AG04450 (cell line): ENCODE measurements at regions not wholly inside any gene's neighbourhood (a gene's known extent, or its start where the extent isn't known, plus 50 kb on each side); places are given as distances from the start of the nearest gene placed in this dataset.

ENCODE experiments used
- CTCF ChIA-PET: fragments of 300-600, 350-600 bp; formaldehyde crosslinking; extraction: SDS; loops from one replicate; lab custom pipeline; 2022; ENCODE audit warnings: antibody characterized with exemption, inconsistent platforms; lab: Charles Lee
- POLR2A ChIA-PET: fragments of 350-600 bp; formaldehyde crosslinking; extraction: SDS; loops from one replicate; lab custom pipeline; 2021; ENCODE audit warnings: antibody characterized with exemption, inconsistent platforms; lab: Yijun Ruan, JAX
- DNase-seq: peaks from one replicate; pipeline ENCODE4 v3.0.0-alpha.2; 2011; ENCODE audit warnings: low read depth, low spot score
- H3K27ac ChIP-seq: one replicate; pipeline ENCODE4 v1.5.1; 2012; ENCODE audit warnings: low read depth, low read length, control low read depth
- H3K27me3 ChIP-seq: one replicate; pipeline ENCODE4 v1.6.0; 2012; ENCODE audit warnings: low read length; ENCODE audit not compliant: control insufficient read depth, insufficient read depth
- H3K4me3 ChIP-seq: 2 replicates; pipeline ENCODE4 v1.5.1; 2011; ENCODE audit warnings: mild to moderate bottlenecking, low read depth, low read length, control low read depth
- H3K9me3 ChIP-seq: 2 replicates; pipeline ENCODE4 v1.5.1; 2012; ENCODE audit warnings: low read length; ENCODE audit not compliant: control insufficient read depth, insufficient read depth
- CTCF ChIP-seq: IDR thresholded peaks from 2 replicates; pipeline ENCODE4 v1.5.1; 2011; ENCODE audit warnings: low read depth, low read length, control low read depth, inconsistent platforms

DNA sequence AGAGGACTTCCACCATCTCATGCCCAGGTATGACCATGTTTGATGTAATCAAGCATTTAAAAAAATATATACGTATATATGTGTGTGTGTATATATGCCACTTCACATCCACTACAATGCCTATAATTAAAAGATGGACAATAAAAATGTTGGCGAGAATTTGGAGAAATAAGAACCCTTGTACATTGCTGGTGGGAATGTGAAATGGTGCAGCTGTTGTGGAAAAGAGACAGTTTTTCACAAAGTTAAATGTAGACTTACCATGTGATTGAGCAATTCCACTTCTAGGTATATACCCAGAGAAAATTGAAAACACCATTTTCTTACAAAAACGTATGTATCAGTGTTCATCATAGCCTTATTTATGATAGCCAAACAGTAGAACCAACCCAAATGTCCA lies 229.2 kb upstream of the WWC1 start:
- no peak overlapping the region for H3K4me3 ChIP-seq
- no peak for DNase-seq
- POLR2A ChIA-PET: no interaction called here
- H3K9me3 ChIP-seq: no peaks in the 10 kb centered on the region
- H3K27ac ChIP-seq: no peak overlapping the region
- CTCF ChIA-PET: no interaction called here
- TF ChIP-seq CTCF: no peak
- no peaks in the 10 kb centered on the region for H3K27me3 ChIP-seq

DNA sequence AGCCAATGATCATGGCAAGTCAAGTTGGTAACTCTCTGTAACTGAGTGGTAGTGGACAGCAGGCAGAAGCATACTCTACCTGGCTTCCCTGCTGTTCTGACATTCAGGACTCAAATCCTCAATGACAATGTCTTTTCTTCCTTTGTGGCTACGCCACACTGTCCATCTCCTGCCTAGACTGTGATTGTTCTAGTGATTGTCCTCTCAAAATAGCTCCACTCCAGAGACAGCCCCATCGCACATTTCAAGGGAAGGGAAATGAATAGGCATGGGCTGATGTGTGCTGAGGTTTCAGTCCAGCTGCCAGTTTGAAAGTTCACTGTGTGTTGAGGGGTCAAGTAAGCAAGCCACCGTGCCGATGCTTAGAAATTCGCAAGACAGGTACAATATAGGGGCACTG lies 227.0 kb upstream of the WWC1 start:
- H3K4me3 ChIP-seq: no peak overlapping the region
- DNase-seq: no peak
- POLR2A ChIA-PET: no interaction called here
- no peaks in the 10 kb centered on the region for H3K9me3 ChIP-seq
- H3K27ac ChIP-seq: no peak overlapping the region
- no peak for TF ChIP-seq CTCF
- CTCF ChIA-PET: no interaction called here
- no peaks in the 10 kb centered on the region for H3K27me3 ChIP-seq

GRCh38 chr5:168064933-168065622 lies 226.4 kb upstream of the WWC1 start:
- H3K9me3 ChIP-seq: no peaks in the 10 kb centered on the region
- H3K27ac ChIP-seq: no peak overlapping the region
- TF ChIP-seq CTCF: no peak
- ChIA-PET POLR2A (no interaction called here), CTCF (no interaction called here)
- no peak overlapping the region for H3K4me3 ChIP-seq
- DNase-seq: no peak
- no peaks in the 10 kb centered on the region for H3K27me3 ChIP-seq

DNA sequence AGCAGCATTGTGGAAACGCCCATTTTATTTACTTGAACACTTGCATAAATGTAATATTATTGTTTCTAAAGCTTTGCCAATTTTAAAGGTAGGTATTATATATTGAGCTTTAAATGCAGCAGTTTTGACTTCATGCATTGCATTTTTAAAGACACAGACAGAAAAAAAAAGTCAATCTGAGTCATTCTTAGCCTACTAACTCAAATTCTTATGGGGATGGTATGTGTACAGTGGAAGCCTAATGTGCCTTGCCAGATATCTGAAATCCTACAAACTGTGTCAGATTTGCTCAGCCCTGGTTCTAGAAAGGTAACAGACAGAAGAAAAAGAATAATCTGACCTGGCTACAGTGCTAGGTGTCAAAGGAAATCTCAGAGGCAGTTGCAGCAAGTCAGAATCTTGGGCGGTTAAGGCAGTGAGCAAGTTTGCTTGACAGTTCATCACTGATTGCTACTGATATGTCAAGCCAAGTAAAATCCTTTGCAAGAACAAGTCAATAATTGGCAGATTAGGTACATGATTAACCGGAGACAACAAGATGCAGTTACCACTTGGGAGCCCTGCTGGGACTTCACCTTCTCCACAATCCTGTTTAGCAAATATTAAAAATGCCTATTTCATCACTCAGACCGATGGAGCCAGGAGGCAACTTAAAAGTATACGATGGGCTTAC lies 224.8 kb upstream of the WWC1 start:
- no peak for TF ChIP-seq CTCF
- Histone ChIP-seq H3K9me3 (no peaks in the 10 kb centered on the region), H3K27me3 (no peaks in the 10 kb centered on the region), H3K4me3 (no peak overlapping the region), H3K27ac (no peak overlapping the region)
- DNase-seq: no peak
- ChIA-PET CTCF (no interaction called here), POLR2A (no interaction called here)

- TF ChIP-seq CTCF: no peak
Measured at GRCh38 chr5:168070761-168071160, 220.7 kb upstream of the WWC1 start.

More at GRCh38 chr5:168070761-168071160, 220.7 kb upstream of the WWC1 start:
- no peak overlapping the region for H3K27ac ChIP-seq
- no peak overlapping the region for H3K4me3 ChIP-seq
- no peak for DNase-seq
- ChIA-PET POLR2A (no interaction called here), CTCF (no interaction called here)
- no peaks in the 10 kb centered on the region for H3K27me3 ChIP-seq
- no peaks in the 10 kb centered on the region for H3K9me3 ChIP-seq
